HEK293 (cell line): ENCODE measurements at regions not wholly inside any gene's neighbourhood (a gene's known extent, or its start where the extent isn't known, plus 50 kb on each side); places are given as distances from the start of the nearest gene placed in this dataset.

Experiments
- CTCF ChIA-PET: fragments of 350-600 bp; formaldehyde crosslinking; extraction: SDS; loops from one replicate; lab custom pipeline; 2021; ENCODE audit warnings: antibody characterized with exemption; lab: Yijun Ruan, JAX
- POLR2A ChIA-PET: fragments of 300-600 bp; formaldehyde crosslinking; extraction: SDS; loops from one replicate; lab custom pipeline; 2020; ENCODE audit warnings: antibody characterized with exemption, inconsistent platforms; lab: Yijun Ruan, JAX
- H3K27ac ChIP-seq: fragments of 200-500 bp; sonication (Bioruptor generic); 2 replicates; pipeline ENCODE4 v1.5.1; 2014; ENCODE audit warnings: low read depth, low read length, control low read depth, inconsistent platforms; ENCODE audit errors: extremely low read depth
- H3K36me3 ChIP-seq, 2 experiments: fragments of 200-500 bp in 1 of 2; sonication (Bioruptor generic) in 1 of 2; 1 replicate in 1 of 2; 2 replicates in 1 of 2; pipeline ENCODE4 v1.5.1; 2014 to 2017; ENCODE audit warnings: inconsistent platforms in 2 of 2, low read length in 2 of 2; ENCODE audit not compliant: control insufficient read depth in 2 of 2, insufficient read depth in 1 of 2
- H3K4me1 ChIP-seq: fragments of 200-500 bp; sonication (Bioruptor generic); 2 replicates; pipeline ENCODE4 v1.5.1; 2014; ENCODE audit warnings: mild to moderate bottlenecking, low read length, inconsistent platforms; ENCODE audit not compliant: control insufficient read depth, insufficient read depth
- H3K4me3 ChIP-seq: 2 replicates; pipeline ENCODE4 v1.5.1; 2011; ENCODE audit warnings: low read depth, mild to moderate bottlenecking, control low read depth, low read length, moderate library complexity
- H3K9me3 ChIP-seq: fragments of 200-500 bp; sonication (Bioruptor generic); 2 replicates; pipeline ENCODE4 v1.5.1; 2014; ENCODE audit warnings: low read depth, low read length, inconsistent platforms; ENCODE audit not compliant: control insufficient read depth, insufficient read depth
- GLIS2 ChIP-seq: fragments of 450-650 bp; formaldehyde crosslinking; IDR thresholded peaks from 2 replicates; pipeline ENCODE4 v1.5.1; 2016; ENCODE audit warnings: missing biosample characterization, missing genetic modification characterization
- ZNF138 ChIP-seq: fragments of 450-650 bp; formaldehyde crosslinking; IDR thresholded peaks from 2 replicates; pipeline ENCODE4 v1.5.1; 2016; ENCODE audit warnings: missing biosample characterization, missing genetic modification characterization, borderline replicate concordance
- ZNF202 ChIP-seq: fragments of 450-650 bp; formaldehyde crosslinking; IDR thresholded peaks from 2 replicates; pipeline ENCODE4 v1.5.1; 2016; ENCODE audit warnings: missing biosample characterization, missing genetic modification characterization, borderline replicate concordance
- ZNF24 ChIP-seq: fragments of 450-650 bp; formaldehyde crosslinking; IDR thresholded peaks from 2 replicates; pipeline ENCODE4 v1.5.1; 2016; ENCODE audit warnings: missing biosample characterization, missing genetic modification characterization
- ZNF266 ChIP-seq: fragments of 450-650 bp; formaldehyde crosslinking; IDR thresholded peaks from 2 replicates; pipeline ENCODE4 v1.5.1; 2016; ENCODE audit warnings: missing biosample characterization, missing genetic modification characterization, low read depth
- ZNF558 ChIP-seq: fragments of 450-650 bp; formaldehyde crosslinking; IDR thresholded peaks from 2 replicates; pipeline ENCODE4 v1.5.1; 2016; ENCODE audit warnings: missing biosample characterization, missing genetic modification characterization
- ZNF560 ChIP-seq: fragments of 450-650 bp; formaldehyde crosslinking; IDR thresholded peaks from 2 replicates; pipeline ENCODE4 v1.5.1; 2017; ENCODE audit warnings: missing biosample characterization, missing genetic modification characterization, borderline replicate concordance
- ZNF585B ChIP-seq: fragments of 450-650 bp; formaldehyde crosslinking; IDR thresholded peaks from 2 replicates; pipeline ENCODE4 v1.5.1; 2016; ENCODE audit warnings: missing biosample characterization, missing genetic modification characterization
- ZNF623 ChIP-seq: fragments of 450-650 bp; formaldehyde crosslinking; IDR thresholded peaks from 2 replicates; pipeline ENCODE4 v1.5.1; 2016; ENCODE audit warnings: missing biosample characterization, missing genetic modification characterization
- ZNF664 ChIP-seq: fragments of 450-650 bp; formaldehyde crosslinking; IDR thresholded peaks from 2 replicates; pipeline ENCODE4 v1.5.1; 2016; ENCODE audit warnings: missing biosample characterization, missing genetic modification characterization
- ZNF785 ChIP-seq: fragments of 450-650 bp; formaldehyde crosslinking; IDR thresholded peaks from 2 replicates; pipeline ENCODE4 v1.5.1; 2016; ENCODE audit warnings: missing biosample characterization, missing genetic modification characterization
- TF ChIP-seq, protein P1 (sequence below): fragments of 450-650 bp; formaldehyde crosslinking; IDR thresholded peaks from 2 replicates; pipeline ENCODE4 v1.5.1; 2016; ENCODE audit warnings: missing biosample characterization, missing genetic modification characterization
- TF ChIP-seq, protein P2 (sequence below): fragments of 450-650 bp; formaldehyde crosslinking; IDR thresholded peaks from 2 replicates; pipeline ENCODE4 v1.5.1; 2017; ENCODE audit warnings: missing biosample characterization, missing genetic modification characterization
- TF ChIP-seq, protein P3 (sequence below): fragments of 450-650 bp; formaldehyde crosslinking; IDR thresholded peaks from 2 replicates; pipeline ENCODE4 v1.5.1; 2016; ENCODE audit warnings: missing biosample characterization, missing genetic modification characterization
- TF ChIP-seq, protein P4 (sequence below): fragments of 450-650 bp; formaldehyde crosslinking; IDR thresholded peaks from 2 replicates; pipeline ENCODE4 v1.5.1; 2016; ENCODE audit warnings: missing biosample characterization, missing genetic modification characterization, borderline replicate concordance

DNA sequence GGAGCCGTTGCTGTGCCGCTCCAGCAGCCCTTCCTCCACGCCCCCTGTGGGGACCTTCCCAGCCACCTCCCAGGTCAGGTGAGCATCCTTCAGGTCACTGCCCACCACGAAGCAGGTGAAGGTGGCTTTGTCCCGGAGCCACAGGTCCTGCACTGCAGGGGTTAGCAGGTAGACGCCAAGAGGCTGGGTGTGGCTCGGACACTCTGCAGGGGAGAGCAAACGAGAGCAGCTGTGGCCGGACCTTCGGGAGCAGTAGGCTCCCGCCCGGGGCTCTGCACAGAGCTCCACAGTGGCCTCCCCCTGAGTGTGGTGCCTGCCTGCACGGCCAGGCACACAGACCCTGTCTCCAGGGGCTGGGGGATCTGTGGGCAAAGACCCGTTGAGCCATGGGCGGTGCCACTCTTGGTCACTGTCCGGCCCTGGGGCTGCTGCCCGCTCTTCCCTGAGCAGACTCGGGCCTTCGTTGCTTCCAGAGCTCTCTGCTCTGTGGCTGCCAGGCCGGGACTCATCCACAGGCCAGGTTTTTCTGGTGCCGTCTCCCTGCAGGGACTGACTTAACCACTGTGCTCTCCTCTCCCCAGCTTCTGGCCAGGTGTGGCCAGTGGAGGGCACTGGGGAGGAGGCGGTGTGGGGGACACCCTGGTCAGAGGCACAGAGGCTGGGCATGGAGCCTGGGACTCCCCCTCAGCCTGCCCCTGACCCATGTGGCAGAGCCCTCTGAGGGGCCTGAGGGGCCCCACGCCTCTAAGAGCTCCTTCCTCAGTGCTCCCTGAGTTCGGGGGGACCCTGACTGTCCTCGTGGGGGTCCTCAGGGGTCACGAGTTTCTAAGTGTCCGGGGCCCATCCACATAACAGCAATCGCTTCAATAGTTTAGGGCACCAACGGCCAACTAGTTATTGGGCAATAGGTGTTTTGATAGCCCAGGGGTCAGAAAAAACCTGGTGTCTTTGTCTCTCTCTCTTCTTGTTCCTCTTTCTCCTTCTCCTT, 314.9 kb downstream of the TMEM121 start (continued):
- TF ChIP-seq, protein P1, sequence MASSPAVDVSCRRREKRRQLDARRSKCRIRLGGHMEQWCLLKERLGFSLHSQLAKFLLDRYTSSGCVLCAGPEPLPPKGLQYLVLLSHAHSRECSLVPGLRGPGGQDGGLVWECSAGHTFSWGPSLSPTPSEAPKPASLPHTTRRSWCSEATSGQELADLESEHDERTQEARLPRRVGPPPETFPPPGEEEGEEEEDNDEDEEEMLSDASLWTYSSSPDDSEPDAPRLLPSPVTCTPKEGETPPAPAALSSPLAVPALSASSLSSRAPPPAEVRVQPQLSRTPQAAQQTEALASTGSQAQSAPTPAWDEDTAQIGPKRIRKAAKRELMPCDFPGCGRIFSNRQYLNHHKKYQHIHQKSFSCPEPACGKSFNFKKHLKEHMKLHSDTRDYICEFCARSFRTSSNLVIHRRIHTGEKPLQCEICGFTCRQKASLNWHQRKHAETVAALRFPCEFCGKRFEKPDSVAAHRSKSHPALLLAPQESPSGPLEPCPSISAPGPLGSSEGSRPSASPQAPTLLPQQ: no peak
- no peak for TF ChIP-seq ZNF664 (tag by site-specific recombination)
- TF ChIP-seq ZNF266 (tag by site-specific recombination): no peak
- TF ChIP-seq, protein P2, sequence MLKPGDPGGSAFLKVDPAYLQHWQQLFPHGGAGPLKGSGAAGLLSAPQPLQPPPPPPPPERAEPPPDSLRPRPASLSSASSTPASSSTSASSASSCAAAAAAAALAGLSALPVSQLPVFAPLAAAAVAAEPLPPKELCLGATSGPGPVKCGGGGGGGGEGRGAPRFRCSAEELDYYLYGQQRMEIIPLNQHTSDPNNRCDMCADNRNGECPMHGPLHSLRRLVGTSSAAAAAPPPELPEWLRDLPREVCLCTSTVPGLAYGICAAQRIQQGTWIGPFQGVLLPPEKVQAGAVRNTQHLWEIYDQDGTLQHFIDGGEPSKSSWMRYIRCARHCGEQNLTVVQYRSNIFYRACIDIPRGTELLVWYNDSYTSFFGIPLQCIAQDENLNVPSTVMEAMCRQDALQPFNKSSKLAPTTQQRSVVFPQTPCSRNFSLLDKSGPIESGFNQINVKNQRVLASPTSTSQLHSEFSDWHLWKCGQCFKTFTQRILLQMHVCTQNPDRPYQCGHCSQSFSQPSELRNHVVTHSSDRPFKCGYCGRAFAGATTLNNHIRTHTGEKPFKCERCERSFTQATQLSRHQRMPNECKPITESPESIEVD: no peak
- TF ChIP-seq ZNF202 (tag by site-specific recombination): no peak

DNA sequence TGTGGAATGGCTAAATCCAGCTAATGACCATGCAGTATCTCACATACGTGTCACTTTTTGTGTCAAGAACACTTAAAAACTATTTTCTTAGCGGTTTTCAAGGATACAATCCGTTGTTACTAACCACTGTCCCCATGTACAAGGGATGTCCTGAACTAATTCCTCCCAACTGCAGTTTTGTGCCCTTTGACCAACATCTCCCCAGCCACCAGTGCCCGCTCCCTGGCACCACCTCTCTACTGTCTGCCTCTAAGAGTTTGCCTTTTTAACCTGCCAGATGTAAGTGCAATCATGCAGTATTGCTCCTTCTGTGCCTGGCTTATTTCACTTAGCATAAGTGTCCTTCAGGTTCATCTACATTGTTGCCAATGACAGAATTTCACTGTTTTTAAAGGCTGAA, 315.7 kb downstream of the TMEM121 start:
- POLR2A ChIA-PET: no interaction called here
- H3K36me3 ChIP-seq: no peaks in the 10 kb centered on the region
- no peak for TF ChIP-seq ZNF785 (tag by site-specific recombination)
- TF ChIP-seq ZNF24: no peak
- no peak for TF ChIP-seq ZNF585B (tag by site-specific recombination)
- TF ChIP-seq, protein P3, sequence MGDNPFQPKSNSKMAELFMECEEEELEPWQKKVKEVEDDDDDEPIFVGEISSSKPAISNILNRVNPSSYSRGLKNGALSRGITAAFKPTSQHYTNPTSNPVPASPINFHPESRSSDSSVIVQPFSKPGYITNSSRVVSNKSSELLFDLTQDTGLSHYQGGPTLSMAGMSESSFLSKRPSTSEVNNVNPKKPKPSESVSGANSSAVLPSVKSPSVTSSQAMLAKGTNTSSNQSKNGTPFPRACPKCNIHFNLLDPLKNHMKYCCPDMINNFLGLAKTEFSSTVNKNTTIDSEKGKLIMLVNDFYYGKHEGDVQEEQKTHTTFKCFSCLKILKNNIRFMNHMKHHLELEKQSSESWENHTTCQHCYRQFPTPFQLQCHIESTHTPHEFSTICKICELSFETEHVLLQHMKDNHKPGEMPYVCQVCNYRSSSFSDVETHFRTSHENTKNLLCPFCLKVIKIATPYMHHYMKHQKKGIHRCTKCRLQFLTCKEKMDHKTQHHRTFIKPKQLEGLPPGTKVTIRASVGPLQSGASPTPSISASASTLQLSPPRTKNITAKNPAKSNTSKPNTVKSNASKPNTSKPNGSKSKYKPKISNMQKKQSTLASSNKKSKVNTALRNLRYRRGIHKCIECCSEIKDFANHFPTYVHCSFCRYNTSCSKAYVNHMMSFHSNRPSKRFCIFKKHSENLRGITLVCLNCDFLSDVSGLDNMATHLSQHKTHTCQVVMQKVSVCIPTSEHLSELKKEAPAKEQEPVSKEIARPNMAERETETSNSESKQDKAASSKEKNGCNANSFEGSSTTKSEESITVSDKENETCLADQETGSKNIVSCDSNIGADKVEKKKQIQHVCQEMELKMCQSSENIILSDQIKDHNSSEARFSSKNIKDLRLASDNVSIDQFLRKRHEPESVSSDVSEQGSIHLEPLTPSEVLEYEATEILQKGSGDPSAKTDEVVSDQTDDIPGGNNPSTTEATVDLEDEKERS: no peak
- TF ChIP-seq, protein P4, sequence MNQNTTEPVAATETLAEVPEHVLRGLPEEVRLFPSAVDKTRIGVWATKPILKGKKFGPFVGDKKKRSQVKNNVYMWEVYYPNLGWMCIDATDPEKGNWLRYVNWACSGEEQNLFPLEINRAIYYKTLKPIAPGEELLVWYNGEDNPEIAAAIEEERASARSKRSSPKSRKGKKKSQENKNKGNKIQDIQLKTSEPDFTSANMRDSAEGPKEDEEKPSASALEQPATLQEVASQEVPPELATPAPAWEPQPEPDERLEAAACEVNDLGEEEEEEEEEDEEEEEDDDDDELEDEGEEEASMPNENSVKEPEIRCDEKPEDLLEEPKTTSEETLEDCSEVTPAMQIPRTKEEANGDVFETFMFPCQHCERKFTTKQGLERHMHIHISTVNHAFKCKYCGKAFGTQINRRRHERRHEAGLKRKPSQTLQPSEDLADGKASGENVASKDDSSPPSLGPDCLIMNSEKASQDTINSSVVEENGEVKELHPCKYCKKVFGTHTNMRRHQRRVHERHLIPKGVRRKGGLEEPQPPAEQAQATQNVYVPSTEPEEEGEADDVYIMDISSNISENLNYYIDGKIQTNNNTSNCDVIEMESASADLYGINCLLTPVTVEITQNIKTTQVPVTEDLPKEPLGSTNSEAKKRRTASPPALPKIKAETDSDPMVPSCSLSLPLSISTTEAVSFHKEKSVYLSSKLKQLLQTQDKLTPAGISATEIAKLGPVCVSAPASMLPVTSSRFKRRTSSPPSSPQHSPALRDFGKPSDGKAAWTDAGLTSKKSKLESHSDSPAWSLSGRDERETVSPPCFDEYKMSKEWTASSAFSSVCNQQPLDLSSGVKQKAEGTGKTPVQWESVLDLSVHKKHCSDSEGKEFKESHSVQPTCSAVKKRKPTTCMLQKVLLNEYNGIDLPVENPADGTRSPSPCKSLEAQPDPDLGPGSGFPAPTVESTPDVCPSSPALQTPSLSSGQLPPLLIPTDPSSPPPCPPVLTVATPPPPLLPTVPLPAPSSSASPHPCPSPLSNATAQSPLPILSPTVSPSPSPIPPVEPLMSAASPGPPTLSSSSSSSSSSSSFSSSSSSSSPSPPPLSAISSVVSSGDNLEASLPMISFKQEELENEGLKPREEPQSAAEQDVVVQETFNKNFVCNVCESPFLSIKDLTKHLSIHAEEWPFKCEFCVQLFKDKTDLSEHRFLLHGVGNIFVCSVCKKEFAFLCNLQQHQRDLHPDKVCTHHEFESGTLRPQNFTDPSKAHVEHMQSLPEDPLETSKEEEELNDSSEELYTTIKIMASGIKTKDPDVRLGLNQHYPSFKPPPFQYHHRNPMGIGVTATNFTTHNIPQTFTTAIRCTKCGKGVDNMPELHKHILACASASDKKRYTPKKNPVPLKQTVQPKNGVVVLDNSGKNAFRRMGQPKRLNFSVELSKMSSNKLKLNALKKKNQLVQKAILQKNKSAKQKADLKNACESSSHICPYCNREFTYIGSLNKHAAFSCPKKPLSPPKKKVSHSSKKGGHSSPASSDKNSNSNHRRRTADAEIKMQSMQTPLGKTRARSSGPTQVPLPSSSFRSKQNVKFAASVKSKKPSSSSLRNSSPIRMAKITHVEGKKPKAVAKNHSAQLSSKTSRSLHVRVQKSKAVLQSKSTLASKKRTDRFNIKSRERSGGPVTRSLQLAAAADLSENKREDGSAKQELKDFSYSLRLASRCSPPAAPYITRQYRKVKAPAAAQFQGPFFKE: no peak
- no peak for TF ChIP-seq ZNF623 (tag by site-specific recombination)
- no peak for TF ChIP-seq ZNF558 (tag by site-specific recombination)
- TF ChIP-seq GLIS2 (tag by site-specific recombination): no peak
- no peak for TF ChIP-seq ZNF560
- TF ChIP-seq ZNF138: no peak
- TF ChIP-seq, all 188 proteins: peak for 0
- H3K4me1 ChIP-seq: no peaks in the 10 kb centered on the region
- no peaks in the 10 kb centered on the region for H3K9me3 ChIP-seq
- H3K4me3 ChIP-seq: no peak overlapping the region
- CTCF ChIA-PET: no interaction called here
- H3K27ac ChIP-seq: no peak overlapping the region
